WTC11 (cell line): ENCODE measurements at regions not wholly inside any gene's neighbourhood (a gene's known extent, or its start where the extent isn't known, plus 50 kb on each side); places are given as distances from the start of the nearest gene placed in this dataset.
A peak's percentile ranks its signal among the peaks of the same experiment; 100 is the strongest.
"Not testable (repeated sequence)": the region's sequence is repeated elsewhere in the genome, so short reads cannot be mapped to it uniquely, and the experiment has no call there.

ENCODE experiments used
- AR ChIP-seq: fragments of 250-450 bp; sonication (Bioruptor Pico); IDR thresholded peaks from 2 replicates; pipeline ENCODE4 v1.9.0; 2021; ENCODE audit warnings: mild to moderate bottlenecking
- CTCF ChIP-seq: fragments of 200-600 bp; IDR thresholded peaks from 2 replicates; pipeline ENCODE4 v1.8.0; 2022; ENCODE audit warnings: antibody characterized with exemption
- ELF4 ChIP-seq: sonication (generic); formaldehyde crosslinking; IDR thresholded peaks from 2 replicates; pipeline ENCODE4 v1.8.1; 2022; ENCODE audit warnings: low read depth, mild to moderate bottlenecking, moderate library complexity, missing genetic modification reagents
- ESRRA ChIP-seq: sonication (generic); formaldehyde crosslinking; IDR thresholded peaks from 2 replicates; pipeline ENCODE4 v1.8.1; 2022; ENCODE audit warnings: mild to moderate bottlenecking, missing genetic modification reagents, borderline replicate concordance
- MLX ChIP-seq: sonication (generic); formaldehyde crosslinking; IDR thresholded peaks from 2 replicates; pipeline ENCODE4 v1.8.1; 2023; ENCODE audit warnings: mild to moderate bottlenecking, missing genetic modification reagents, moderate library complexity
- TEAD4 ChIP-seq: sonication (generic); formaldehyde crosslinking; IDR thresholded peaks from 2 replicates; pipeline ENCODE4 v1.8.0; 2022; ENCODE audit warnings: mild to moderate bottlenecking, missing genetic modification reagents
- ZNF423 ChIP-seq: fragments of 250-450 bp; sonication (Bioruptor Pico); IDR thresholded peaks from 2 replicates; pipeline ENCODE4 v2.1.2; 2022; ENCODE audit warnings: mild to moderate bottlenecking, moderate library complexity

GRCh38 chr20:22734946-22735647 is 150.7 kb upstream of the FOXA2 start:
- not testable (repeated sequence) for TF ChIP-seq ZNF423 (CRISPR knock-in tag); ESRRA (CRISPR knock-in tag); TEAD4; MLX (CRISPR knock-in tag); AR (CRISPR knock-in tag); ELF4 (CRISPR knock-in tag)
- peak; percentile 72 for TF ChIP-seq CTCF
